Keratinocyte (primary cell): ENCODE measurements at regions not wholly inside any gene's neighbourhood (a gene's known extent, or its start where the extent isn't known, plus 50 kb on each side); places are given as distances from the start of the nearest gene placed in this dataset.

Source experiments
- DNase-seq: peaks from one replicate; pipeline ENCODE4 v3.0.0-alpha.2; 2011; ENCODE audit warnings: low read depth, missing footprints, low spot score
- FAIRE-seq: peaks from 2 replicates; lab custom pipeline; 2011; peaks lifted over from hg19 to GRCh38; lab: Jason Lieb, UNC
- H2AFZ ChIP-seq: 2 replicates; pipeline ENCODE4 v1.6.0; 2012; ENCODE audit warnings: low read length, control low read depth, inconsistent platforms; ENCODE audit not compliant: control insufficient read depth
- H3K27ac ChIP-seq: 2 replicates; pipeline ENCODE4 v1.5.1; 2011; ENCODE audit warnings: low read length; ENCODE audit not compliant: control insufficient read depth, insufficient read depth
- H3K27me3 ChIP-seq: 3 replicates; pipeline ENCODE4 v1.6.0; 2011; ENCODE audit warnings: low read length; ENCODE audit not compliant: control insufficient read depth, insufficient read depth; ENCODE audit errors: extremely low read depth
- H3K36me3 ChIP-seq, 2 experiments: 2 replicates in 1 of 2; 3 replicates in 1 of 2; pipeline ENCODE4 v1.5.1; 2011; ENCODE audit warnings: low read length in 2 of 2, mild to moderate bottlenecking in 1 of 2; ENCODE audit not compliant: control insufficient read depth in 2 of 2, insufficient read depth in 2 of 2; ENCODE audit errors: extremely low read depth in 1 of 2
- H3K4me1 ChIP-seq: 3 replicates; pipeline ENCODE4 v1.5.1; 2011; ENCODE audit warnings: low read length; ENCODE audit not compliant: control insufficient read depth, insufficient read depth; ENCODE audit errors: extremely low read depth
- H3K4me2 ChIP-seq: 3 replicates; pipeline ENCODE4 v1.6.0; 2011; ENCODE audit warnings: low read depth, low read length; ENCODE audit not compliant: control insufficient read depth, insufficient read depth; ENCODE audit errors: extremely low read depth
- H3K4me3 ChIP-seq, 3 experiments: fragments of 200-600 bp in 1 of 3; sonication (generic) in 1 of 3; 2 replicates in 2 of 3; 3 replicates in 1 of 3; pipeline ENCODE4 v1.5.1; 2011 to 2016; ENCODE audit warnings: low read length in 3 of 3, mild to moderate bottlenecking in 3 of 3, control low read depth in 2 of 3, inconsistent platforms in 1 of 3, low read depth in 1 of 3, mixed read lengths in 1 of 3, mixed run types in 1 of 3, moderate library complexity in 1 of 3; ENCODE audit not compliant: control insufficient read depth in 2 of 3, insufficient read depth in 2 of 3; ENCODE audit errors: extremely low read depth in 1 of 3
- H3K79me2 ChIP-seq: 2 replicates; pipeline ENCODE4 v1.6.0; 2012; ENCODE audit warnings: low read length; ENCODE audit not compliant: control insufficient read depth, insufficient read depth
- H3K9ac ChIP-seq: 3 replicates; pipeline ENCODE4 v1.6.0; 2011; ENCODE audit warnings: low read length; ENCODE audit not compliant: control insufficient read depth, insufficient read depth; ENCODE audit errors: extremely low read depth
- H3K9me1 ChIP-seq: 3 replicates; pipeline ENCODE4 v1.6.0; 2011; ENCODE audit warnings: low read length; ENCODE audit not compliant: control insufficient read depth, insufficient read depth; ENCODE audit errors: extremely low read depth
- H3K9me3 ChIP-seq: 2 replicates; pipeline ENCODE4 v1.5.1; 2012; ENCODE audit warnings: low read depth, low read length; ENCODE audit not compliant: control insufficient read depth
- H4K20me1 ChIP-seq: 3 replicates; pipeline ENCODE4 v1.6.0; 2011; ENCODE audit warnings: low read length; ENCODE audit not compliant: control insufficient read depth, insufficient read depth; ENCODE audit errors: extremely low read depth
- EZH2 ChIP-seq: IDR thresholded peaks from one replicate; pipeline ENCODE4 v1.6.1; 2012; ENCODE audit warnings: inconsistent platforms, mild to moderate bottlenecking, low read length, moderate library complexity
- dilution Hi-C: fragments of 300-500 bp; cut with MboI; formaldehyde crosslinking; loops from one replicate; pipeline ENCODE4 v1.7.0; 2020; ENCODE audit warnings: low sequenced_read_pairs; ENCODE audit not compliant: extremely low pct_ligation_motif_present
- TF ChIP-seq, protein P1 (sequence below), 3 experiments: IDR thresholded peaks in 1 of 3; conservative IDR thresholded peaks in 1 of 3; optimal IDR thresholded peaks in 1 of 3; 2 replicates in 2 of 3; 3 replicates in 1 of 3; pipeline versions ENCODE3 to v1.5.1; 2011; ENCODE audit warnings: low read length in 3 of 3, mild to moderate bottlenecking in 3 of 3, moderate library complexity in 2 of 3, control low read depth in 1 of 3, inconsistent platforms in 1 of 3; ENCODE audit not compliant: insufficient read depth in 2 of 3; ENCODE audit errors: extremely low read depth in 1 of 3

DNA sequence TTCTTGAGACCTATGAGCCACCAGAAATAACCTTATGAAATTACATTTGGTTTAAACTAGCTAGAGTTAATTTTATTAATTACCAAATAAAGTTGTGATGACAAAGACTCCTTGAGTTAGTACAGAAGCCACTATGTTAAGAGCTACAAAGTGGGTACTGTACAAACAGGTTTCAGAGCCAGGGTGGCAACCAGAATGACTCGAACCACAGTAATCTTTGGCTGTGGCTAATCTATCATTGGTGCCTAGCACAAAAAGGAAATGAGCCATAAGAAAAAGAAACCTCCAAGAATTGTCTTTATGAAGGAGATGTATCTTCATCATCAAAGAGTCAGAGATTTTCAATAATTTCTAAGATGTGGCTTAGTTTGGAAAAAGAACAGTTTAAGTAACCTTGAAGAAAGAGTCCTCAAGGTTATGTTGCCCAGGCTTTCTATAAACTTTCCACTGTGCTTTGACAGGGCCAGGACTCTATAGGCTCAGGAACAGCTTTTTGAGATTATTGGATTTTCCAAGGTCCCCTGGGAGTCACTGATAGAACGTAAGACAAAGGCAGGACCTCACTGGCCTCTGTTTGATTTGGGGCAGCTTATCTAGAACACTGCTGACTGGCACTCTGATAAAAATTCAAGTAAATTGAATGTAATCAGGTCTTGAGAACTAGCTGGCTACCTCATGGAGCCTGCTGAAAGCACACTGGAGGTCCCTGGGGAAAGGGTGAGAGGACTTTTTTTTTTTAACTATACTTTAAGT is 777.7 kb downstream of the STIM2 start:
- Histone ChIP-seq H3K79me2 (no peaks in the 10 kb centered on the region), H2AFZ (no peak overlapping the region), H3K27me3 (no peaks in the 10 kb centered on the region), H3K9me1 (no peaks in the 10 kb centered on the region), H4K20me1 (no peaks in the 10 kb centered on the region), H3K36me3 (no peaks in the 10 kb centered on the region), H3K4me1 (no peaks in the 10 kb centered on the region), H3K9ac (no peak overlapping the region), H3K4me3 (no peak overlapping the region), H3K4me2 (no peak overlapping the region), H3K27ac (no peak overlapping the region), H3K9me3 (no peaks in the 10 kb centered on the region)
- FAIRE-seq (peak; percentile 20), DNase-seq (no peak)
- TF ChIP-seq EZH2 = no peak
- TF ChIP-seq, protein P1, sequence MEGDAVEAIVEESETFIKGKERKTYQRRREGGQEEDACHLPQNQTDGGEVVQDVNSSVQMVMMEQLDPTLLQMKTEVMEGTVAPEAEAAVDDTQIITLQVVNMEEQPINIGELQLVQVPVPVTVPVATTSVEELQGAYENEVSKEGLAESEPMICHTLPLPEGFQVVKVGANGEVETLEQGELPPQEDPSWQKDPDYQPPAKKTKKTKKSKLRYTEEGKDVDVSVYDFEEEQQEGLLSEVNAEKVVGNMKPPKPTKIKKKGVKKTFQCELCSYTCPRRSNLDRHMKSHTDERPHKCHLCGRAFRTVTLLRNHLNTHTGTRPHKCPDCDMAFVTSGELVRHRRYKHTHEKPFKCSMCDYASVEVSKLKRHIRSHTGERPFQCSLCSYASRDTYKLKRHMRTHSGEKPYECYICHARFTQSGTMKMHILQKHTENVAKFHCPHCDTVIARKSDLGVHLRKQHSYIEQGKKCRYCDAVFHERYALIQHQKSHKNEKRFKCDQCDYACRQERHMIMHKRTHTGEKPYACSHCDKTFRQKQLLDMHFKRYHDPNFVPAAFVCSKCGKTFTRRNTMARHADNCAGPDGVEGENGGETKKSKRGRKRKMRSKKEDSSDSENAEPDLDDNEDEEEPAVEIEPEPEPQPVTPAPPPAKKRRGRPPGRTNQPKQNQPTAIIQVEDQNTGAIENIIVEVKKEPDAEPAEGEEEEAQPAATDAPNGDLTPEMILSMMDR (optimal IDR thresholded peaks at IDR 0.05 in 1 of 3, IDR thresholded peaks at IDR 0.05 in 1 of 3, conservative IDR thresholded peaks at IDR 0.05 in 1 of 3; ENCODE audit: extremely low read depth in 1 of 3, insufficient read depth in 2 of 3, low read length in 3 of 3) = no peak
- dilution Hi-C loops = no loop called here

DNA sequence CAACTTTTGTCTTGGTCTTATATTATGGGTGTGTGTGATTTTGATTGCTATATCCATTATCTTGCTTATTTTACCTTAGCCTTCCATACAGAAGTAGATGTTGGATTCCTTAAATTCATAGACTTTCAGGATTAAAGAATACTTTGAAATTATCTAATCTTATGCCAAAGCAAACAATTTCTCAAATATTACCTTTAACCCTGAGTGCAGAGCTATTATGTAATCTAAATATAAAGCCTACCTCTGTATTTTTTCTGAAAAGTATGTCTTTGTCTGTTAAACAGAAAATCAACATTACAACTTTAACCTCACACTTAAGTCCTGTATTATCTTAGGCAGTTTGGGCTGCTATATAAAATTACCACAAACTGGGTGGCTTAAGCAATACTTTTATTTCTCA is 782.5 kb downstream of the STIM2 start:
- Histone ChIP-seq H2AFZ (no peak overlapping the region), H3K9me3 (no peaks in the 10 kb centered on the region), H3K79me2 (no peaks in the 10 kb centered on the region), H3K36me3 (no peaks in the 10 kb centered on the region), H3K27me3 (no peaks in the 10 kb centered on the region), H4K20me1 (no peaks in the 10 kb centered on the region), H3K4me1 (no peaks in the 10 kb centered on the region), H3K27ac (no peak overlapping the region), H3K4me3 (no peak overlapping the region), H3K9ac (no peak overlapping the region), H3K4me2 (no peak overlapping the region), H3K9me1 (no peaks in the 10 kb centered on the region)
- no peak for DNase-seq
- no peak for FAIRE-seq
- dilution Hi-C loops = no loop called here
- TF ChIP-seq, protein P1 (optimal IDR thresholded peaks at IDR 0.05 in 1 of 3, IDR thresholded peaks at IDR 0.05 in 1 of 3, conservative IDR thresholded peaks at IDR 0.05 in 1 of 3; ENCODE audit: extremely low read depth in 1 of 3, insufficient read depth in 2 of 3, low read length in 3 of 3) = no peak
- no peak for TF ChIP-seq EZH2
